SK-N-SH (cell line): ENCODE measurements at regions not wholly inside any gene's neighbourhood (a gene's known extent, or its start where the extent isn't known, plus 50 kb on each side); places are given as distances from the start of the nearest gene placed in this dataset.
A peak's percentile ranks its signal among the peaks of the same experiment; 100 is the strongest.

Source experiments
- CTCF ChIA-PET: fragments of 300-600, 350-600 bp; formaldehyde crosslinking; extraction: SDS; loops from one replicate; lab custom pipeline; 2021; lab: Yijun Ruan, JAX
- POLR2A ChIA-PET: fragments of 350-600 bp; sonication (Branson Sonifier 250); formaldehyde crosslinking; extraction: SDS; loops from one replicate; lab custom pipeline; 2020; ENCODE audit warnings: antibody characterized with exemption, inconsistent platforms; lab: Yijun Ruan, JAX
- DNase-seq: peaks from one replicate; pipeline ENCODE4 v3.0.0; 2012
- H2AFZ ChIP-seq: fragments of 200-600 bp; sonication (generic); 2 replicates; pipeline ENCODE4 v1.8.1; 2016; ENCODE audit warnings: antibody characterized with exemption, mild to moderate bottlenecking, low read depth
- H3F3A ChIP-seq: fragments of 200-600 bp; sonication (generic); replicated peaks from 2 replicates; pipeline ENCODE3; 2016; ENCODE audit warnings: antibody characterized with exemption, mild to moderate bottlenecking; ENCODE audit not compliant: insufficient read depth
- H3K27ac ChIP-seq, 2 experiments: fragments of 200-500 bp in 1 of 2; fragments of 200-600 bp in 1 of 2; sonication (Bioruptor generic) in 1 of 2; sonication (generic), shearing (Covaris generic) in 1 of 2; 2 replicates each; pipeline versions ENCODE4 v1.5.1 to v1.6.1; 2014 to 2016; ENCODE audit warnings: low read depth in 2 of 2, inconsistent platforms in 1 of 2, low read length in 1 of 2, mild to moderate bottlenecking in 1 of 2, mixed read lengths in 1 of 2
- H3K27me3 ChIP-seq: fragments of 200-600 bp; sonication (generic), shearing (Covaris generic); 2 replicates; pipeline ENCODE4 v1.6.1; 2016; ENCODE audit warnings: mixed run types; ENCODE audit not compliant: insufficient read depth
- H3K36me3 ChIP-seq, 2 experiments: fragments of 200-500 bp in 1 of 2; fragments of 200-600 bp in 1 of 2; sonication (Bioruptor generic) in 1 of 2; sonication (generic) in 1 of 2; replicated peaks in 1 of 2; 2 replicates each; pipeline versions ENCODE3 to v1.5.1; 2014 to 2016; ENCODE audit warnings: low read length in 1 of 2, mild to moderate bottlenecking in 1 of 2; ENCODE audit not compliant: insufficient read depth in 2 of 2, control insufficient read depth in 1 of 2
- H3K4me1 ChIP-seq, 2 experiments: fragments of 200-500 bp in 1 of 2; fragments of 200-600 bp in 1 of 2; sonication (Bioruptor generic) in 1 of 2; sonication (generic), shearing (Covaris generic) in 1 of 2; 2 replicates each; pipeline versions ENCODE4 v1.5.1 to v1.6.1; 2014 to 2016; ENCODE audit warnings: low read depth in 1 of 2, low read length in 1 of 2, mixed run types in 1 of 2; ENCODE audit not compliant: insufficient read depth in 2 of 2, control insufficient read depth in 1 of 2
- H3K4me2 ChIP-seq: fragments of 200-600 bp; sonication (generic), shearing (Covaris generic); 2 replicates; pipeline ENCODE4 v1.6.1; 2017; ENCODE audit warnings: mixed run types
- H3K4me3 ChIP-seq, 2 experiments: fragments of 200-500 bp in 1 of 2; fragments of 200-600 bp in 1 of 2; sonication (Bioruptor generic) in 1 of 2; sonication (generic), shearing (Covaris generic) in 1 of 2; 2 replicates each; pipeline versions ENCODE4 v1.5.1 to v1.8.1; 2014 to 2016; ENCODE audit warnings: low read depth in 2 of 2, inconsistent platforms in 1 of 2, low read length in 1 of 2, mild to moderate bottlenecking in 1 of 2, mixed read lengths in 1 of 2, moderate library complexity in 1 of 2
- H3K79me2 ChIP-seq: fragments of 200-600 bp; sonication (generic); 2 replicates; pipeline ENCODE4 v1.8.1; 2017; ENCODE audit warnings: mild to moderate bottlenecking; ENCODE audit not compliant: insufficient read depth
- H3K9ac ChIP-seq: fragments of 200-600 bp; sonication (generic); 2 replicates; pipeline ENCODE4 v1.6.1; 2017; ENCODE audit warnings: mixed run types
- H3K9me2 ChIP-seq: fragments of 200-600 bp; sonication (generic); 2 replicates; pipeline ENCODE4 v1.6.1; 2017; ENCODE audit warnings: mixed run types
- H3K9me3 ChIP-seq: fragments of 200-600 bp; sonication (generic); 2 replicates; pipeline ENCODE4 v1.6.1; 2017; ENCODE audit warnings: mixed run types, mild to moderate bottlenecking, moderate library complexity
- H4K20me1 ChIP-seq: fragments of 200-600 bp; sonication (generic); 2 replicates; pipeline ENCODE4 v1.6.1; 2017; ENCODE audit warnings: mild to moderate bottlenecking, mixed run types; ENCODE audit not compliant: insufficient read depth
- EP300 ChIP-seq, 2 experiments: IDR thresholded peaks; 2 replicates each; pipeline versions ENCODE4 v1.4.0 to v1.6.1; 2012; ENCODE audit warnings: borderline replicate concordance in 1 of 2, low read depth in 1 of 2, low read length in 1 of 2
- EZH2phosphoT487 ChIP-seq: fragments of 200-600 bp; sonication (generic); IDR thresholded peaks from 2 replicates; pipeline ENCODE4 v1.6.1; 2017; ENCODE audit warnings: low read depth, mixed run types, mild to moderate bottlenecking, antibody characterized with exemption, moderate library complexity, borderline replicate concordance
- FOSL2 ChIP-seq: IDR thresholded peaks from 2 replicates; pipeline ENCODE4 v1.4.0; 2012; ENCODE audit warnings: low read depth, mild to moderate bottlenecking, moderate library complexity, borderline replicate concordance
- JUND ChIP-seq: IDR thresholded peaks from 2 replicates; pipeline ENCODE4 v1.4.0; 2012
- MXI1 ChIP-seq: IDR thresholded peaks from 2 replicates; pipeline ENCODE4 v1.6.1; 2012; ENCODE audit warnings: mild to moderate bottlenecking, low read depth, low read length, improper control_type of control experiment
- NFIC ChIP-seq: IDR thresholded peaks from 2 replicates; pipeline ENCODE4 v1.4.0; 2012; ENCODE audit warnings: borderline replicate concordance
- PBX3 ChIP-seq: IDR thresholded peaks from 2 replicates; pipeline ENCODE4; 2012
- RAD21 ChIP-seq: IDR thresholded peaks from 2 replicates; pipeline ENCODE4 v1.6.1; 2012; ENCODE audit warnings: mild to moderate bottlenecking, low read length
- SIN3A ChIP-seq: IDR thresholded peaks from 2 replicates; pipeline ENCODE4 v1.6.1; 2012; ENCODE audit warnings: low read depth, mild to moderate bottlenecking, low read length, moderate library complexity, borderline replicate concordance
- SMC3 ChIP-seq: IDR thresholded peaks from 2 replicates; pipeline ENCODE4 v1.6.1; 2012; ENCODE audit warnings: low read depth, low read length, improper control_type of control experiment
- TAF1 ChIP-seq: IDR thresholded peaks from 2 replicates; pipeline ENCODE4 v1.6.1; 2012; ENCODE audit warnings: low read depth, mild to moderate bottlenecking, low read length, moderate library complexity, borderline replicate concordance
- TCF12 ChIP-seq: IDR thresholded peaks from 2 replicates; pipeline ENCODE4 v1.4.0; 2012
- TEAD4 ChIP-seq: IDR thresholded peaks from 2 replicates; pipeline ENCODE4 v1.4.0; 2012; ENCODE audit warnings: mild to moderate bottlenecking, borderline replicate concordance; ENCODE audit not compliant: insufficient read depth
- USF1 ChIP-seq: IDR thresholded peaks from 2 replicates; pipeline ENCODE4 v1.4.0; 2012; ENCODE audit warnings: low read depth, borderline replicate concordance
- USF2 ChIP-seq: fragments of 150-350 bp; IDR thresholded peaks from 2 replicates; pipeline ENCODE4 v1.6.1; 2017; ENCODE audit warnings: antibody characterized with exemption, low read length, low read depth, borderline replicate concordance
- ZBTB33 ChIP-seq: IDR thresholded peaks from 2 replicates; pipeline ENCODE4 v1.4.0; 2012; ENCODE audit warnings: low read depth, borderline replicate concordance
- WGBS: methylation state at CpG from one replicate; pipeline ENCODE4 v1.1.6; 2017; ENCODE audit warnings: low lambda C conversion rate; 5-methylcytosine and 5-hydroxymethylcytosine counted together

- CTCF ChIA-PET = no interaction called here
- Histone ChIP-seq H3K4me3 (no peak overlapping the region), H3K9me3 (no peaks in the 10 kb centered on the region), H3K27me3 (no peaks in the 10 kb centered on the region), H3K9me2 (no peaks in the 10 kb centered on the region), H3K4me1 (no peaks in the 10 kb centered on the region), H3K27ac (no peak overlapping the region), H3K9ac (no peak overlapping the region), H3K36me3 (no peaks in the 10 kb centered on the region), H3K4me2 (no peak overlapping the region), H4K20me1 (no peaks in the 10 kb centered on the region), H2AFZ (no peak overlapping the region), H3K79me2 (no peaks in the 10 kb centered on the region), H3F3A (no peaks in the 10 kb centered on the region)
- POLR2A ChIA-PET = no interaction called here
- WGBS = 85% methylated on average over 1 of the region's 1 CpG
- DNase-seq = no peak
- TF ChIP-seq NFIC = no peak
- TF ChIP-seq EP300 (IDR thresholded peaks at IDR 0.05; ENCODE audit: borderline replicate concordance in 1 of 2, low read depth in 1 of 2, low read length in 1 of 2) = no peak
- TF ChIP-seq USF2 = no peak
Observed at GRCh38 chr18:55041366-55041765, 82.1 kb upstream of the CCDC68 start.

GRCh38 chr18:55038162-55038561 is 78.9 kb upstream of the CCDC68 start:
- Histone ChIP-seq H3K4me3 (no peak overlapping the region), H3K9ac (no peak overlapping the region), H3K27ac (0 out of 4 replicates have a peak overlapping the region, but pooled peaks of 1 of the 2 experiments have one; percentile 7), H3K27me3 (no peaks in the 10 kb centered on the region), H3K4me2 (no peak overlapping the region), H3K79me2 (no peaks in the 10 kb centered on the region), H3K9me3 (no peaks in the 10 kb centered on the region), H3K4me1 (no peaks in the 10 kb centered on the region; a peak in 1 of 4 replicates), H4K20me1 (no peaks in the 10 kb centered on the region)
- POLR2A ChIA-PET = no interaction called here
- 50% methylated on average over 1 of the region's 1 CpG for WGBS
- DNase-seq = no peak
- TF ChIP-seq TCF12 (peak; percentile 62), MXI1 (no peak), ZBTB33 (no peak), USF1 (peak; percentile 64), EP300 (IDR thresholded peaks at IDR 0.05; ENCODE audit: borderline replicate concordance in 1 of 2, low read depth in 1 of 2, low read length in 1 of 2) (peak in 1 of 2 experiments; percentile 61; a peak in 1 of 4 replicates), TEAD4 (no peak), SMC3 (no peak), RAD21 (no peak), NFIC (peak; percentile 47; the same call in 1 of the 2 replicates), FOSL2 (peak; percentile 91), SIN3A (no peak), PBX3 (peak; percentile 86), TAF1 (no peak), EZH2phosphoT487 (no peak), JUND (peak; percentile 84)
- TF ChIP-seq, all 33 proteins: peak for 7
- H3F3A ChIP-seq = peaks cover 17% of the 10 kb centered on the region
- no peaks in the 10 kb centered on the region for H3K9me2 ChIP-seq
- CTCF ChIA-PET = no interaction called here
- H3K36me3 ChIP-seq = no peaks in the 10 kb centered on the region
- no peak overlapping the region for H2AFZ ChIP-seq
